SK-N-SH treated with all-trans-retinoic acid at 6 μM for 48 hours (cell line): ENCODE measurements at regions not wholly inside any gene's neighbourhood (a gene's known extent, or its start where the extent isn't known, plus 50 kb on each side); places are given as distances from the start of the nearest gene placed in this dataset.
"Not testable (repeated sequence)": the region's sequence is repeated elsewhere in the genome, so short reads cannot be mapped to it uniquely, and the experiment has no call there.

Experiments used
- ARNTL ChIP-seq: fragments of 450-650 bp; formaldehyde crosslinking; IDR thresholded peaks from 2 replicates; pipeline ENCODE4 v1.5.0; 2020; ENCODE audit warnings: low read depth, mild to moderate bottlenecking, moderate library complexity, borderline replicate concordance
- BACH2 ChIP-seq: fragments of 250-450 bp; sonication (Bioruptor Pico); IDR thresholded peaks from 2 replicates; pipeline ENCODE4 v1.9.0; 2021; ENCODE audit warnings: mild to moderate bottlenecking, borderline replicate concordance
- ESRRG ChIP-seq: fragments of 250-450 bp; sonication (Bioruptor Pico); IDR thresholded peaks from 2 replicates; pipeline ENCODE4 v1.6.1; 2021; ENCODE audit warnings: mild to moderate bottlenecking
- OSR1 ChIP-seq: fragments of 250-450 bp; sonication (Bioruptor Pico); IDR thresholded peaks from 2 replicates; pipeline ENCODE4 v1.8.0; 2022; ENCODE audit warnings: moderate library complexity, mild to moderate bottlenecking, inconsistent platforms
- RARB ChIP-seq: fragments of 250-450 bp; sonication (Bioruptor Pico); IDR thresholded peaks from 2 replicates; pipeline ENCODE4 v1.8.0; 2021; ENCODE audit warnings: mild to moderate bottlenecking, moderate library complexity
- SNAI2 ChIP-seq: fragments of 250-450 bp; sonication (Bioruptor Pico); IDR thresholded peaks from 2 replicates; pipeline ENCODE4 v1.5.0; 2020; ENCODE audit warnings: mild to moderate bottlenecking, moderate library complexity
- TCF4 ChIP-seq: fragments of 250-450 bp; sonication (Bioruptor Pico); IDR thresholded peaks from 2 replicates; pipeline ENCODE4 v1.8.0; 2021; ENCODE audit warnings: mild to moderate bottlenecking, moderate library complexity, borderline replicate concordance
- TOX ChIP-seq: fragments of 250-450 bp; sonication (Bioruptor Pico); IDR thresholded peaks from 2 replicates; pipeline ENCODE4 v1.8.0; 2021; ENCODE audit warnings: mild to moderate bottlenecking, moderate library complexity, borderline replicate concordance
- ZC3H10 ChIP-seq: fragments of 250-450 bp; sonication (Bioruptor Pico); IDR thresholded peaks from 2 replicates; pipeline ENCODE4 v1.5.1; 2021; ENCODE audit warnings: mild to moderate bottlenecking, moderate library complexity
- ZFP30 ChIP-seq: fragments of 450-650 bp; formaldehyde crosslinking; IDR thresholded peaks from 2 replicates; pipeline ENCODE4 v1.5.0; 2022; ENCODE audit warnings: mild to moderate bottlenecking, moderate library complexity
- ZNF565 ChIP-seq: fragments of 450-650 bp; formaldehyde crosslinking; conservative IDR thresholded peaks from 2 replicates; pipeline ENCODE4 v1.5.0; 2020; ENCODE audit warnings: low read depth, mild to moderate bottlenecking, moderate library complexity
- TF ChIP-seq, protein P1 (sequence below): fragments of 250-450 bp; sonication (Bioruptor Pico); IDR thresholded peaks from 2 replicates; pipeline ENCODE4 v1.8.0; 2020; ENCODE audit warnings: mild to moderate bottlenecking, moderate library complexity, borderline replicate concordance
- TF ChIP-seq, protein P2 (sequence below): fragments of 250-450 bp; sonication (Bioruptor Pico); IDR thresholded peaks from 2 replicates; pipeline ENCODE4 v1.5.1; 2020; ENCODE audit warnings: low read depth, mild to moderate bottlenecking, moderate library complexity
- TF ChIP-seq, protein P3 (sequence below): fragments of 250-450 bp; sonication (Bioruptor Pico); IDR thresholded peaks from 2 replicates; pipeline ENCODE4 v1.5.0; 2020; ENCODE audit warnings: mild to moderate bottlenecking, moderate library complexity

DNA sequence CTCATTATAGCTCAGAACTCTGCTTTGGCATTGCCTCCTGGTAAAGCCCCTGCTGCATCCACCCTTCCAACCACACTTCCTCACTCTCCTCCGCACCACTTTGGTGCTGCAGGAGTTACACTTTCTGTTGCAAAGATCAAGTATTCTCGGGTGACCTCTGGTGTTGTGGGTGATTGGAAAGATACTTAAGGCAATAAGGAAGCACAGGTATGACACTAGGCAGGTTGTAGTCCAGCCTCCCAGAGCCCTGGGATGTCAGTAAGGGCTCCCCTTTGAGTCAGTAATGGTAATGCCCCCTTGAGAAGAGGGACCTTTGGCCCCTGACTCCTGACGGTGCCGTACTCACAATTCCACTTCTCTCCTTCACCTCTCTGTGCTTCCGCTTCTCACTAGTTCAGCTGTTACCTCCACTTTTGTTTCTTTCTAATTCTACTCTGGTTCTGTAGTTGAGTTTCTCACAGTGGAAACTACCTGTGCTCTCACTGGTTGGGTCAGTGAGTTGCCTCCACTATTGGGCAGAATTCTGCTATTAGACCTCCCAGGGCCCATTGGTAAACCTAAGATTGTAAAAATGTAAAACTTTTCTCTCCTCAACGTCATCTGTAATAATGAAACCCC lies 350.0 kb downstream of the GOLGA6L6 start:
- TF ChIP-seq, protein P1, sequence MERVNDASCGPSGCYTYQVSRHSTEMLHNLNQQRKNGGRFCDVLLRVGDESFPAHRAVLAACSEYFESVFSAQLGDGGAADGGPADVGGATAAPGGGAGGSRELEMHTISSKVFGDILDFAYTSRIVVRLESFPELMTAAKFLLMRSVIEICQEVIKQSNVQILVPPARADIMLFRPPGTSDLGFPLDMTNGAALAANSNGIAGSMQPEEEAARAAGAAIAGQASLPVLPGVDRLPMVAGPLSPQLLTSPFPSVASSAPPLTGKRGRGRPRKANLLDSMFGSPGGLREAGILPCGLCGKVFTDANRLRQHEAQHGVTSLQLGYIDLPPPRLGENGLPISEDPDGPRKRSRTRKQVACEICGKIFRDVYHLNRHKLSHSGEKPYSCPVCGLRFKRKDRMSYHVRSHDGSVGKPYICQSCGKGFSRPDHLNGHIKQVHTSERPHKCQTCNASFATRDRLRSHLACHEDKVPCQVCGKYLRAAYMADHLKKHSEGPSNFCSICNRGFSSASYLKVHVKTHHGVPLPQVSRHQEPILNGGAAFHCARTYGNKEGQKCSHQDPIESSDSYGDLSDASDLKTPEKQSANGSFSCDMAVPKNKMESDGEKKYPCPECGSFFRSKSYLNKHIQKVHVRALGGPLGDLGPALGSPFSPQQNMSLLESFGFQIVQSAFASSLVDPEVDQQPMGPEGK: not testable (repeated sequence)
- TF ChIP-seq TOX (CRISPR knock-in tag); ZC3H10 (CRISPR knock-in tag); RARB (CRISPR knock-in tag); TCF4 (CRISPR knock-in tag); ZNF565 (CRISPR knock-in tag); ARNTL; ESRRG; BACH2 (CRISPR knock-in tag); OSR1 (CRISPR knock-in tag); ZFP30 (CRISPR knock-in tag); SNAI2 (CRISPR knock-in tag): not testable (repeated sequence)
- TF ChIP-seq, protein P2, sequence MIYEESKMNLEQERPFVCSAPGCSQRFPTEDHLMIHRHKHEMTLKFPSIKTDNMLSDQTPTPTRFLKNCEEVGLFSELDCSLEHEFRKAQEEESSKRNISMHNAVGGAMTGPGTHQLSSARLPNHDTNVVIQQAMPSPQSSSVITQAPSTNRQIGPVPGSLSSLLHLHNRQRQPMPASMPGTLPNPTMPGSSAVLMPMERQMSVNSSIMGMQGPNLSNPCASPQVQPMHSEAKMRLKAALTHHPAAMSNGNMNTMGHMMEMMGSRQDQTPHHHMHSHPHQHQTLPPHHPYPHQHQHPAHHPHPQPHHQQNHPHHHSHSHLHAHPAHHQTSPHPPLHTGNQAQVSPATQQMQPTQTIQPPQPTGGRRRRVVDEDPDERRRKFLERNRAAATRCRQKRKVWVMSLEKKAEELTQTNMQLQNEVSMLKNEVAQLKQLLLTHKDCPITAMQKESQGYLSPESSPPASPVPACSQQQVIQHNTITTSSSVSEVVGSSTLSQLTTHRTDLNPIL (CRISPR knock-in tag): not testable (repeated sequence)
- TF ChIP-seq, protein P3, sequence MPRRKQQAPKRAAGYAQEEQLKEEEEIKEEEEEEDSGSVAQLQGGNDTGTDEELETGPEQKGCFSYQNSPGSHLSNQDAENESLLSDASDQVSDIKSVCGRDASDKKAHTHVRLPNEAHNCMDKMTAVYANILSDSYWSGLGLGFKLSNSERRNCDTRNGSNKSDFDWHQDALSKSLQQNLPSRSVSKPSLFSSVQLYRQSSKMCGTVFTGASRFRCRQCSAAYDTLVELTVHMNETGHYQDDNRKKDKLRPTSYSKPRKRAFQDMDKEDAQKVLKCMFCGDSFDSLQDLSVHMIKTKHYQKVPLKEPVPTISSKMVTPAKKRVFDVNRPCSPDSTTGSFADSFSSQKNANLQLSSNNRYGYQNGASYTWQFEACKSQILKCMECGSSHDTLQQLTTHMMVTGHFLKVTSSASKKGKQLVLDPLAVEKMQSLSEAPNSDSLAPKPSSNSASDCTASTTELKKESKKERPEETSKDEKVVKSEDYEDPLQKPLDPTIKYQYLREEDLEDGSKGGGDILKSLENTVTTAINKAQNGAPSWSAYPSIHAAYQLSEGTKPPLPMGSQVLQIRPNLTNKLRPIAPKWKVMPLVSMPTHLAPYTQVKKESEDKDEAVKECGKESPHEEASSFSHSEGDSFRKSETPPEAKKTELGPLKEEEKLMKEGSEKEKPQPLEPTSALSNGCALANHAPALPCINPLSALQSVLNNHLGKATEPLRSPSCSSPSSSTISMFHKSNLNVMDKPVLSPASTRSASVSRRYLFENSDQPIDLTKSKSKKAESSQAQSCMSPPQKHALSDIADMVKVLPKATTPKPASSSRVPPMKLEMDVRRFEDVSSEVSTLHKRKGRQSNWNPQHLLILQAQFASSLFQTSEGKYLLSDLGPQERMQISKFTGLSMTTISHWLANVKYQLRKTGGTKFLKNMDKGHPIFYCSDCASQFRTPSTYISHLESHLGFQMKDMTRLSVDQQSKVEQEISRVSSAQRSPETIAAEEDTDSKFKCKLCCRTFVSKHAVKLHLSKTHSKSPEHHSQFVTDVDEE (CRISPR knock-in tag): not testable (repeated sequence)
